GM12865 (cell line): ENCODE measurements at regions not wholly inside any gene's neighbourhood (a gene's known extent, or its start where the extent isn't known, plus 50 kb on each side); places are given as distances from the start of the nearest gene placed in this dataset.

Experiments
- DNase-seq: peaks from one replicate; pipeline ENCODE4 v3.0.0; 2010; ENCODE audit warnings: low read depth
- H3K4me3 ChIP-seq: 2 replicates; pipeline ENCODE4 v1.5.1; 2011; ENCODE audit warnings: mild to moderate bottlenecking, low read depth, low read length, control low read depth
- TF ChIP-seq, protein P1 (sequence below): IDR thresholded peaks from 2 replicates; pipeline ENCODE4 v1.5.1; 2011; ENCODE audit warnings: low read length, control low read depth, low read depth, inconsistent platforms; ENCODE audit not compliant: insufficient read depth; ENCODE audit errors: missing control alignments

DNA sequence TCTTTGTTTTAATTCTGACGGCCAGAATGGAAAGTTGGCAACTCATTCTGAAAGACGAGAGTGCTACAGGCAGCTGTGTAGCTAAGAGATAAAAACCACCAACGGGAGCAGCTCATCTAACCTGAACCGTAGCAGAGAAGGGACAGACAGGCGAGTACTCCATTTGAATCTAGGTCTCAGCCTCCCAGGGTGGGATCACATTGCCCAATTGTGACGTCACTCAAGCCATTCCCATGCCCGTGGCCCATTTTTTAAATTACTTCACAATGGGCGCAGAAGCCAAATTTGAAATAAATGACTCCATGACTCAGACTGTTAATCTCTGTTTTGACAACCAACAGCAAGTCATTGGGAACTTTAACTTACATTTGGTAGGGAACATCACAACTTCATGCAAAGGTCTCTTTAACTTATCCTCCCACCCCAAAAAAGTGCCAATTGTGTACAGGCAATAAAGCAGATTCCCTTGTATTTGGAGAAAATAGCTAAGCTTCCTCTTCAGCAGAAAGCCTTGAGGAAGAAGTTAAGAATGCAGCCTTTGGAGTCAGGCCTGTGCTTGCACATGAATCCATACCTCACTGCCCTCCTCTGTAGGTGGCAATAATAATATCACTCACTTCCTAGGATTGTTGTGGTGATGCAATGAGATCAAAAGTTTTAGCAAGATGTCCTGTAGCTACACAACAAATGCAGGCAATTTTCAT is 93.2 kb upstream of the KIF5B start:
- TF ChIP-seq, protein P1, sequence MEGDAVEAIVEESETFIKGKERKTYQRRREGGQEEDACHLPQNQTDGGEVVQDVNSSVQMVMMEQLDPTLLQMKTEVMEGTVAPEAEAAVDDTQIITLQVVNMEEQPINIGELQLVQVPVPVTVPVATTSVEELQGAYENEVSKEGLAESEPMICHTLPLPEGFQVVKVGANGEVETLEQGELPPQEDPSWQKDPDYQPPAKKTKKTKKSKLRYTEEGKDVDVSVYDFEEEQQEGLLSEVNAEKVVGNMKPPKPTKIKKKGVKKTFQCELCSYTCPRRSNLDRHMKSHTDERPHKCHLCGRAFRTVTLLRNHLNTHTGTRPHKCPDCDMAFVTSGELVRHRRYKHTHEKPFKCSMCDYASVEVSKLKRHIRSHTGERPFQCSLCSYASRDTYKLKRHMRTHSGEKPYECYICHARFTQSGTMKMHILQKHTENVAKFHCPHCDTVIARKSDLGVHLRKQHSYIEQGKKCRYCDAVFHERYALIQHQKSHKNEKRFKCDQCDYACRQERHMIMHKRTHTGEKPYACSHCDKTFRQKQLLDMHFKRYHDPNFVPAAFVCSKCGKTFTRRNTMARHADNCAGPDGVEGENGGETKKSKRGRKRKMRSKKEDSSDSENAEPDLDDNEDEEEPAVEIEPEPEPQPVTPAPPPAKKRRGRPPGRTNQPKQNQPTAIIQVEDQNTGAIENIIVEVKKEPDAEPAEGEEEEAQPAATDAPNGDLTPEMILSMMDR, result no peak
- no peak overlapping the region for H3K4me3 ChIP-seq
- peak; percentile 86 for DNase-seq

DNA sequence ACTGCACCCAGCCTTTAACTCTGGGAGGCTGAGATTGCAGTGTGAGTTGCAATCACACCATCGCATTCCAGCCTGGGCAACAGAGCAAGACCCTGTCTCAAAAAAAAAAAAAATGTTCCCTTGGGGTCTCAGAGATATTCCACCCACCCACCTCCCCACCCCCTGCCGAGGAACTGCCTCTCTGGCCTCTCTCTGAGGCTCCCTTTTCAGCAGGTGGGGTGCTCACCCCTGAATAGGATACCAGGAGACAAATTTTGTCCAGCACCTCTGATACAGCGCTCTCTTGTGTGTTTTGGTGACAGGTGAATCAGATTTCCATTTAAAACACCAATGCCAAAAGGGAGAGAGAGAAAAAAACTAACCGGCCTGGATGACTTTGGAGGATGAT is 92.6 kb upstream of the KIF5B start:
- no peak for DNase-seq
- H3K4me3 ChIP-seq, result no peak overlapping the region
- TF ChIP-seq, protein P1, result no peak

DNA sequence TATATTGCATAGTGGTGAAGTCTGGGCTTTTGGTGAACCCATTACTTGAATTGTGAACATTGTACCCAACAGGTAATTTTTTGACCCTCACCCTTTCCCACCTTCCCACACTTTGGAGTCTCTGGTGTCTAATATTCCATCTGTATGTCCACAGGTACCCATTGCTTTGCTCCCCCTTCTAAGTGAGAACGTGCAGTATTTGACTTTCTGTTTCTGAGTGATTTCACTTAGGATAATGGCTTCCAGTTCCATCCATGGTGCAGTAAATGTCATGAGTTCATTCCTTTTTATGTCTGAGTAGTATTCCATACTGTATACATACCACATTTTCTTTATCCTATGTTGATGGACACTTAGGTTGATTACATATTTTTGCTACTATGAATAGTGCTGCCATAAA is 91.5 kb upstream of the KIF5B start:
- TF ChIP-seq, protein P1, result no peak
- no peak overlapping the region for H3K4me3 ChIP-seq
- no peak for DNase-seq

DNA sequence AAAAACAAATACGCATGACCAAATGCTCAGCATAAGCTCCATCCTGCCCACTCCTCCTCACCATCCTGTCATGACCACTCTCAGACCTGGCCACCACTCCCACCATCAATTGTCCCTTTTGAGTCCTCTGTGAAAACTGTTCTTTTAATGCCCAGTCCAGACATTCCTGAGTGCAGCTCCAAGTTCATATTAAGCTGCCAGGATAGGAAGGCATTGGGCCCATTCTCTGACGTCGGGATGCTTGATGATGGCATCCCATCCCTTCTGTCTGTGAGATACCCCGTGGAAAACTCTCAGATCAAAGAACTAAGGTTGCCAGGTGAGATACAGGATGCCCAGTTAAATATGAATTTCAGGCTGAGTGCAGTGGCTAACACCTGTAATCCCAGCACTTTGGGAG is 89.9 kb upstream of the KIF5B start:
- no peak overlapping the region for H3K4me3 ChIP-seq
- no peak for DNase-seq
- TF ChIP-seq, protein P1, result no peak

DNA sequence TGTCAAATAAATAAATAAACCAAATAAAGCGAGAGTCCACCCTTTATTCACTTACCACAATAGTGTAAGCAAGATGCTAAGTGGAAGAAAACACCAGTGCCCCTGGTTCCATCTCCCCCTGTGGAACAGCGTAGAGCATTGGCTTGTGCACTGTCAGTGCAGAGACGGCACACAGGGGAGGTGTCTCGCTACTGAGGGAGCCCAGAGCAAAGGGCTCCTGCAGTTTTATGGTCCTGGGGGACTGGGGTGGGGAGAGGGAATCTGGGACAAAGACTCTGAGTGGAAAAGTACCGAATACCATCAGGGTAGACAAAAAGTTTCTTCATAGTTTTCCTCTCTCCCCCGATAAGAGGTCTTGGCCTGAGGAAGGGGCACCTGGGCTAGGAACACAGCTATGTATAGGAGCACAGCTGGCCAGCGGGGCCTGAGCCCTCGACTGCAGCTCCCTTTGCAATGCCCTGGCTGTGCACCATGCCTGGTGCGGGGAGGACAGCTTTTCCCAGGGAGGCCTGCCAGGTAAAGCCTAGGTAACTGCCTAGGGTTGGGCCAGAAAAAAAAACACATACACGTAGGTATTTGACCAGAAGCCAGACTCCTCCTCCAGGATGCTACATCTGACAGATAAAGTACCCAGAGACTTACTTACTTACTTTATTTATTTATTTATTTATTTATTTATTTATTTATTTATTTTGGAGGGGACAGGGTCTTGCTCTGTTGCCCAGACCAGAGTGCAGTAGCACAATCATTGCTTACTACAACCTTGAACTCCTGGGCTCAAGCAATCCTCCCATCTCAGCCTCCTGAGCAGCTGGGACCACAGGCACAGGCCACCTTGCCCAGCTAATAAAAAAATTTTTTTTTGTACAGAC is 88.8 kb upstream of the KIF5B start:
- no peak overlapping the region for H3K4me3 ChIP-seq
- DNase-seq, result no peak
- TF ChIP-seq, protein P1, result no peak

DNA sequence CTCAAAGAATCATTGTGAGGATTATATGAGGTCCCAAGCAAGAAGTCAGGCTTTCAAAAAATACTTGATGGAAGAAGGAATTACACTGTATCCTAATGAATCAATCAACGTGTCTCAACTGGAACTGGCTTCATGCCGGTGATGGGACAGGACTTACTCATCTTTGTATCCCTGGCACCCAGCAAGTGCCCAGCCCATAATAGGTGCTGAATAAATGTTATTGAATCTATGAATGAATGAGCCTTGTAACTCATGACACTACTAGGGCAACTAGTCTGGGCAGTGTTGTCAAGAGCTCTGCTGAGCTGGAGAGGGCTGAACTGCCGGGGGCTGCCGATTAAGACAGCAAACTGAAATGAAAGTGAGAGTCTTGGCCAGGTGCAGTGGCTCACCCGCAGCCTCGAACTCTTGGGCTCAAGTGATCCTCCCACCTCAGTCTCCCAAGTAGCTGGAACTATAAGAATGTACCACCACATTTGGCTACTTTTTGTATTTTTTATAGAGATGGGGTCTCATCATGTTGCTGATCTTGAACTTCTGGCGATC is 87.2 kb upstream of the KIF5B start:
- no peak overlapping the region for H3K4me3 ChIP-seq
- TF ChIP-seq, protein P1, result no peak
- DNase-seq, result no peak
